Hepatocyte (in vitro differentiated cells): ENCODE measurements at regions not wholly inside any gene's neighbourhood (a gene's known extent, or its start where the extent isn't known, plus 50 kb on each side); places are given as distances from the start of the nearest gene placed in this dataset.
"Not testable (repeated sequence)": the region's sequence is repeated elsewhere in the genome, so short reads cannot be mapped to it uniquely, and the experiment has no call there.

Experiments used
- DNase-seq: peaks from one replicate; pipeline ENCODE4 v3.0.0-alpha.2; 2016; ENCODE audit warnings: low spot score
- H2AFZ ChIP-seq: fragments of 200-600 bp; sonication (generic); 2 replicates; pipeline ENCODE4 v1.6.0; 2016; ENCODE audit warnings: antibody characterized with exemption, mild to moderate bottlenecking
- H3K27ac ChIP-seq: fragments of 200-600 bp; sonication (generic); 2 replicates; pipeline ENCODE4 v1.5.1; 2016; ENCODE audit warnings: mild to moderate bottlenecking
- H3K27me3 ChIP-seq: fragments of 200-600 bp; sonication (generic); 2 replicates; pipeline ENCODE4 v1.6.1; 2016
- H3K36me3 ChIP-seq: fragments of 200-600 bp; sonication (generic); replicated peaks from 2 replicates; pipeline ENCODE4 v1.5.1; 2016; ENCODE audit warnings: low read depth; ENCODE audit not compliant: insufficient read depth
- H3K4me1 ChIP-seq: fragments of 200-600 bp; sonication (generic); 2 replicates; pipeline ENCODE4 v1.5.1; 2016; ENCODE audit warnings: mild to moderate bottlenecking, moderate library complexity; ENCODE audit not compliant: insufficient read depth
- H3K4me2 ChIP-seq: fragments of 200-600 bp; sonication (generic); 2 replicates; pipeline ENCODE4 v1.6.0; 2016
- H3K4me3 ChIP-seq: fragments of 200-600 bp; sonication (generic); 2 replicates; pipeline ENCODE4 v1.5.1; 2016; ENCODE audit warnings: mild to moderate bottlenecking
- H3K79me2 ChIP-seq: fragments of 200-600 bp; sonication (generic); 2 replicates; pipeline ENCODE4 v1.6.0; 2017; ENCODE audit warnings: mild to moderate bottlenecking
- H3K9me2 ChIP-seq: fragments of 200-600 bp; sonication (generic); replicated peaks from 2 replicates; pipeline ENCODE4 v1.6.0; 2017; ENCODE audit warnings: mild to moderate bottlenecking; ENCODE audit not compliant: insufficient read depth
- H3K9me3 ChIP-seq: fragments of 200-600 bp; sonication (generic); 2 replicates; pipeline ENCODE4 v1.5.1; 2016; ENCODE audit warnings: low read depth, mild to moderate bottlenecking
- H4K20me1 ChIP-seq: fragments of 200-600 bp; sonication (generic); 2 replicates; pipeline ENCODE4 v1.6.0; 2016; ENCODE audit warnings: mild to moderate bottlenecking; ENCODE audit not compliant: insufficient read depth, poor library complexity, severe bottlenecking
- CTCF ChIP-seq: fragments of 200-600 bp; sonication (generic); IDR thresholded peaks from 2 replicates; pipeline ENCODE4 v1.5.1; 2016; ENCODE audit warnings: antibody characterized with exemption, mild to moderate bottlenecking; ENCODE audit not compliant: poor library complexity
- EZH2 ChIP-seq: fragments of 200-600 bp; sonication (generic); IDR thresholded peaks from 2 replicates; pipeline ENCODE4 v1.6.1; 2016; ENCODE audit warnings: antibody characterized with exemption, mild to moderate bottlenecking, borderline replicate concordance
- EZH2phosphoT487 ChIP-seq: fragments of 200-600 bp; sonication (generic); IDR thresholded peaks from one replicate; pipeline ENCODE4 v1.6.1; 2018; ENCODE audit warnings: antibody characterized with exemption, mild to moderate bottlenecking, low read depth, moderate library complexity; ENCODE audit not compliant: unreplicated experiment, severe bottlenecking
- WGBS: methylation state at CpG from one replicate; pipeline ENCODE4 v1.1.6; 2016; ENCODE audit warnings: low lambda C conversion rate; ENCODE audit errors: missing lambda C conversion rate; 5-methylcytosine and 5-hydroxymethylcytosine counted together

DNA sequence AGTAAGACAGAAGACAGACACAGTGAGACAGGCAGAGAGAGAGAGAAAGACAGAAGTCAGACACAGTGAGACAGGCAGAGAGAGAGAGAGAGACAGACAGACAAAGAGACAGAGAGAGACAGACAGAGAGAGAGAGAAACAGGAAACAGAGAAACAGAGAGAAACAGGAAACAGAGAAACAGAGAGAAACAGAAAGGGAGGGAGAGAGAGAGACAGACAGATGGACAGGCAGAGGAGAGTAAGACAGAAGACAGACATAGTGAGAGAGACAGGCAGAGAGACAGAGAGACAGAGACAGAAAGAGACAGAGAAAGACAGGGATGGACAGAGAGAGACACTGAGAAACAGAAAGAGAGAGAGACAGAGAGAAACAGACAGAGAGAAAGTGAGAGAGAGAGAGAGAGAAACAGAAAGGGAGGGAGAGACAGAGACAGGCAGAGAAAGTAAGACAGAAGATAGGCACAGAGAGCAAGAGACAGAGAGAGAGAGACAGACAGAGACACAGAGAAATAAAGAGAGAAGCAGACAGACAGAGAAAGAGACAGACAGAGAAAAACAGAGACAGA is 109.3 kb upstream of the ANKRD30BL start:
- Histone ChIP-seq H3K4me1 (peaks cover 12% of the 10 kb centered on the region), H4K20me1 (no peaks in the 10 kb centered on the region), H3K4me3 (no peak overlapping the region), H3K9me3 (no peaks in the 10 kb centered on the region), H2AFZ (peak overlapping the region; percentile 71), H3K36me3 (no peaks in the 10 kb centered on the region), H3K9me2 (no peaks in the 10 kb centered on the region), H3K4me2 (no peak overlapping the region), H3K27me3 (no peaks in the 10 kb centered on the region), H3K27ac (no peak overlapping the region), H3K79me2 (no peaks in the 10 kb centered on the region)
- DNase-seq = no peak
- TF ChIP-seq EZH2phosphoT487 = no peak
- no peak for TF ChIP-seq EZH2
- TF ChIP-seq CTCF = no peak

DNA sequence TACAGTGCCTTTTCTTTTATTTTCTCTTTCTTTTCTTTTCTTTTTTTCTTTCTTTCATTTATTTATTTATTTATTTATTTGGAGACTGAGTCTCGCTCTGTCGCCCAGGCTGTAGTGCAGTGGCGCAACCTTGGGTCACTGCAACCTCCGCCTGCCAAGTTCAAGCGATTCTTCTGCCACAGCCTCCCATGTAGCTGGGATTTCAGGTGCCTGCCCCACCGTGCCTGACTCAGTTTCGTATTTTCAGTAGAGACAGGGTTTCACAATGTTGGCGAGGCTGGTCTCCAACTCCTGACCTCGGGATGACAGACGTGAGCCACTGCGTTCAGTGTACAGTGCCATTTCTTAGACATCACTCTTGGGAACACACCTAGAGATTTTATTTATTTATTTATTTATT is 110.0 kb upstream of the ANKRD30BL start:
- not testable (repeated sequence) for H3K27me3 ChIP-seq, H3K4me2 ChIP-seq, H3K9me3 ChIP-seq, H2AFZ ChIP-seq, H3K36me3 ChIP-seq, H3K9me2 ChIP-seq, H3K79me2 ChIP-seq, H3K4me3 ChIP-seq, DNase-seq, H3K27ac ChIP-seq, H4K20me1 ChIP-seq
- H3K4me1 ChIP-seq = peaks cover 11% of the 10 kb centered on the region
- 94% methylated on average over 11 of the region's 11 CpGs for WGBS

DNA sequence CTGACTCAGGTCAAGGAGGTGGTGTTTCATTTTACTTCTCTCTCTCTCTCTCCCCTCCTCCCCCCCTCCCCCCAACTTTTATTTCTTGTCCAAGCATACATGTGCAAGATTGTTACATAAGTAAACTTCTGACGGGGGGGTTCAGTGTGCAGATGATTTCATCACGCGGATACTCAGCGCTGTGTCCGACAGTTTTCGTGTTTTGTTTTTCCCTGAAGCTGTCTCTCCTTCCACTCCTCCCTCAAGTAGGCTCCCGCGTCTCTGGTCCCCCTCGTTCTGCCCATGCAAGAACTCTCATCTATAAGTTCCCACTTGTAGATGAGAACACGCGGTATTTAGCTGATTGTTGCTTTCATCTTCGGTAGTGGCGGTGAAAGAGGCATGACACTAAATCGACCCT is 111.0 kb upstream of the ANKRD30BL start:
- peaks cover 2% of the 10 kb centered on the region for H3K4me1 ChIP-seq
- H3K36me3 ChIP-seq = no peaks in the 10 kb centered on the region
- WGBS = 92% methylated on average over 9 of the region's 14 CpGs
- H4K20me1 ChIP-seq = no peaks in the 10 kb centered on the region
- H3K27me3 ChIP-seq = no peaks in the 10 kb centered on the region
- DNase-seq = no peak
- H3K4me2 ChIP-seq = no peak overlapping the region
- H3K79me2 ChIP-seq = no peaks in the 10 kb centered on the region
- no peaks in the 10 kb centered on the region for H3K9me2 ChIP-seq
- H2AFZ ChIP-seq = no peak overlapping the region
- H3K4me3 ChIP-seq = no peak overlapping the region
- H3K27ac ChIP-seq = no peak overlapping the region
- TF ChIP-seq CTCF (no peak), EZH2 (no peak), EZH2phosphoT487 (no peak)
- no peaks in the 10 kb centered on the region for H3K9me3 ChIP-seq

DNA sequence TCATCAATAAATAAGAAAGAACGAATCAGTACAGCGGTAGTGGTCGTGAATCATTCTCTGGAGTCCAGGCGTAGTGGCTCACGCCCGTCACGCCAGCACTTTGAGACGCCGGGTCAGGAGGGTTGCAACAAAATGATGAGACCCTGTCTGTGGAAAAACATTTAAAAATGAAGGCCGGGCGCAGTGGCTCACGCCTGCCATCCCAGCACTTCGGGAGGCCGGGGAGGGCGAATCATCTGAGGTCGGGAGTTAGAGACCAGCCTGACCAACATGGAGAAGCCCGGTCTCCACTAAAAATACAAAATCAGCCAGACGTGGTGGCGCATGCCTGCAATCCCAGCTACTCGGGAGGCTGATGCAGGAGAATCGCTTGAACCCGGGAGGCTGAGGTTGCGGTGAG is 111.8 kb upstream of the ANKRD30BL start:
- not testable (repeated sequence) for H3K27me3 ChIP-seq, H2AFZ ChIP-seq, H3K4me3 ChIP-seq, H3K79me2 ChIP-seq, H4K20me1 ChIP-seq, H3K4me1 ChIP-seq, DNase-seq, H3K9me3 ChIP-seq, H3K36me3 ChIP-seq, H3K27ac ChIP-seq, H3K4me2 ChIP-seq, H3K9me2 ChIP-seq
- WGBS = 97% methylated on average over 23 of the region's 23 CpGs

- no peaks in the 10 kb centered on the region for H3K9me3 ChIP-seq
- TF ChIP-seq EZH2 = no peak
- TF ChIP-seq CTCF = no peak
- no peak for TF ChIP-seq EZH2phosphoT487
- no peak overlapping the region for H3K4me2 ChIP-seq
- H3K9me2 ChIP-seq = no peaks in the 10 kb centered on the region
- H3K4me1 ChIP-seq = no peaks in the 10 kb centered on the region
- 91% methylated on average over 10 of the region's 10 CpGs for WGBS
- H3K27me3 ChIP-seq = no peaks in the 10 kb centered on the region
- H3K79me2 ChIP-seq = no peaks in the 10 kb centered on the region
- no peaks in the 10 kb centered on the region for H4K20me1 ChIP-seq
- no peak overlapping the region for H3K27ac ChIP-seq
- no peak for DNase-seq
- no peak overlapping the region for H2AFZ ChIP-seq
- no peaks in the 10 kb centered on the region for H3K36me3 ChIP-seq
- no peak overlapping the region for H3K4me3 ChIP-seq
These were observed 112.2 kb upstream of the ANKRD30BL start for GRCh38 chr2:132274000-132274399.
